CD4-positive, alpha-beta T cell (primary cell): ENCODE measurements at regions not wholly inside any gene's neighbourhood (a gene's known extent, or its start where the extent isn't known, plus 50 kb on each side); places are given as distances from the start of the nearest gene placed in this dataset.
"Not testable (repeated sequence)": the region's sequence is repeated elsewhere in the genome, so short reads cannot be mapped to it uniquely, and the experiment has no call there.

Source experiments
- ATAC-seq: fragments of 200-7000 bp; cut with Tn5 transposase; one replicate; pipeline ENCODE4 v1.10.0; 2022; ENCODE audit warnings: mild to moderate bottlenecking; ENCODE audit not compliant: poor library complexity
- CTCF ChIA-PET: fragments of 350-600 bp; sonication (Branson Sonifier 250); formaldehyde crosslinking; loops from one replicate; lab custom pipeline; 2021; ENCODE audit warnings: antibody characterized with exemption, inconsistent platforms; lab: Charles Lee
- POLR2A ChIA-PET: fragments of 350-600 bp; sonication (Branson Sonifier 250); formaldehyde crosslinking; loops from one replicate; lab custom pipeline; 2021; ENCODE audit warnings: antibody characterized with exemption, inconsistent platforms; lab: Charles Lee
- DNase-seq, 14 experiments: peaks; one replicate each; pipeline ENCODE4 v3.0.0-alpha.2; 2013 to 2020; ENCODE audit warnings: mixed read lengths in 2 of 14
- H3K27ac ChIP-seq, 2 donors: one replicate each; pipeline versions ENCODE4 v1.5.1 to v1.7.0; 2013; ENCODE audit warnings: low read length in 2 of 2, low read depth in 1 of 2, mild to moderate bottlenecking in 1 of 2
- H3K27me3 ChIP-seq, 2 experiments: 1 replicate in 1 of 2; 2 replicates in 1 of 2; pipeline versions ENCODE4 v1.6.1 to v1.7.0; 2013; ENCODE audit warnings: low read length in 2 of 2, control low read depth in 1 of 2, mild to moderate bottlenecking in 1 of 2, moderate library complexity in 1 of 2; ENCODE audit not compliant: insufficient read depth in 2 of 2, control insufficient read depth in 1 of 2
- H3K36me3 ChIP-seq: one replicate; pipeline ENCODE4 v1.6.1; 2013; ENCODE audit warnings: low read length, control low read depth; ENCODE audit not compliant: insufficient read depth
- H3K4me1 ChIP-seq: one replicate; pipeline ENCODE4 v1.6.1; 2013; ENCODE audit warnings: low read length, control low read depth; ENCODE audit not compliant: insufficient read depth
- H3K4me3 ChIP-seq: one replicate; pipeline ENCODE4 v1.5.1; 2013; ENCODE audit warnings: mild to moderate bottlenecking, low read length, moderate library complexity
- H3K9me3 ChIP-seq, 2 experiments: 1 replicate in 1 of 2; 2 replicates in 1 of 2; pipeline versions ENCODE4 v1.6.1 to v1.7.0; 2013; ENCODE audit warnings: low read length in 2 of 2, mild to moderate bottlenecking in 2 of 2, control low read depth in 1 of 2, moderate library complexity in 1 of 2; ENCODE audit not compliant: control insufficient read depth in 1 of 2, insufficient read depth in 1 of 2
- H3K27ac Mint-ChIP-seq: one replicate; pipeline ENCODE4 v1.8.0; 2020; ENCODE audit warnings: mixed read lengths
- H3K27me3 Mint-ChIP-seq: one replicate; pipeline ENCODE4 v1.8.0; 2021; ENCODE audit warnings: mixed read lengths
- H3K36me3 Mint-ChIP-seq: one replicate; pipeline ENCODE4 v1.8.0; 2021; ENCODE audit warnings: low read depth, mixed read lengths
- H3K4me1 Mint-ChIP-seq: one replicate; pipeline ENCODE4 v1.8.0; 2021; ENCODE audit warnings: low read depth, mixed read lengths
- H3K4me3 Mint-ChIP-seq: one replicate; pipeline ENCODE4 v1.8.0; 2020; ENCODE audit warnings: mild to moderate bottlenecking, mixed read lengths
- H3K9me3 Mint-ChIP-seq: one replicate; pipeline ENCODE4 v1.8.0; 2020; ENCODE audit warnings: mixed read lengths
- intact Hi-C, 2 experiments: fragments of 100-400 bp; cut with DNase I in 1 of 2; cut with micrococcal nuclease in 1 of 2; formaldehyde crosslinking; loops; one replicate each; pipeline versions ENCODE4 v1.15.1 to v1.9.0; 2023 to 2025; cut with DNase I, micrococcal nuclease
- TF ChIP-seq, protein P1 (sequence below): fragments of 200-600 bp; IDR thresholded peaks from one replicate; pipeline ENCODE4 v1.8.0; 2022; ENCODE audit warnings: antibody characterized with exemption, mild to moderate bottlenecking

DNA sequence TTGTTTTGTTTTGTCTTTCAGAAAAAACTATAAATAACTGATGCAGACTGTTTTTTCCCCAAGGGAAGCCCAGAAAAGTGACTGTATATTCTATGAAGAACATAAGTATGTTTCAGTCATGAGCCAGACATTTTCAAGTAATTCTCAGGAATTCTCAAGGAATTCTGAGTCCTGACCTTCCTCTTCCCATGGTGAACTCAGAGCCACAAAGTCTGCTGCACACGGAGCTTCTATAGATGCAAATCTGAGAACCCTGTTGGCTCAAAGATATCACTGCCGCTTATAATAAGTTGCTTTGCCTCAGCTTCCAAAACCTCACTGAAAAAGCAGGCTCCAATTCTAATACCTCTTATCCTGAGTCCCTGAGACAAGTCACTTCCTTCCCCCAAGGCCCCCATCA lies 418.5 kb upstream of the RUNX1 start:
- Mint-ChIP-seq H3K4me3 (no peak overlapping the region), H3K27ac (no peak overlapping the region), H3K9me3 (peaks cover 4% of the 10 kb centered on the region), H3K4me1 (no peaks in the 10 kb centered on the region), H3K27me3 (no peaks in the 10 kb centered on the region), H3K36me3 (no peaks in the 10 kb centered on the region)
- Histone ChIP-seq H3K4me1 (no peaks in the 10 kb centered on the region), H3K27ac (no peak overlapping the region), H3K27me3 (no peaks in the 10 kb centered on the region), H3K9me3 (peaks cover 0 to 4% of the 10 kb centered on the region in 2 experiments), H3K36me3 (no peaks in the 10 kb centered on the region), H3K4me3 (no peak overlapping the region)
- ChIA-PET CTCF (no interaction called here), POLR2A (no interaction called here)
- TF ChIP-seq, protein P1, sequence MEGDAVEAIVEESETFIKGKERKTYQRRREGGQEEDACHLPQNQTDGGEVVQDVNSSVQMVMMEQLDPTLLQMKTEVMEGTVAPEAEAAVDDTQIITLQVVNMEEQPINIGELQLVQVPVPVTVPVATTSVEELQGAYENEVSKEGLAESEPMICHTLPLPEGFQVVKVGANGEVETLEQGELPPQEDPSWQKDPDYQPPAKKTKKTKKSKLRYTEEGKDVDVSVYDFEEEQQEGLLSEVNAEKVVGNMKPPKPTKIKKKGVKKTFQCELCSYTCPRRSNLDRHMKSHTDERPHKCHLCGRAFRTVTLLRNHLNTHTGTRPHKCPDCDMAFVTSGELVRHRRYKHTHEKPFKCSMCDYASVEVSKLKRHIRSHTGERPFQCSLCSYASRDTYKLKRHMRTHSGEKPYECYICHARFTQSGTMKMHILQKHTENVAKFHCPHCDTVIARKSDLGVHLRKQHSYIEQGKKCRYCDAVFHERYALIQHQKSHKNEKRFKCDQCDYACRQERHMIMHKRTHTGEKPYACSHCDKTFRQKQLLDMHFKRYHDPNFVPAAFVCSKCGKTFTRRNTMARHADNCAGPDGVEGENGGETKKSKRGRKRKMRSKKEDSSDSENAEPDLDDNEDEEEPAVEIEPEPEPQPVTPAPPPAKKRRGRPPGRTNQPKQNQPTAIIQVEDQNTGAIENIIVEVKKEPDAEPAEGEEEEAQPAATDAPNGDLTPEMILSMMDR = no peak
- DNase-seq (no peak), ATAC-seq (no peak)
- intact Hi-C loops = no loop called here

DNA sequence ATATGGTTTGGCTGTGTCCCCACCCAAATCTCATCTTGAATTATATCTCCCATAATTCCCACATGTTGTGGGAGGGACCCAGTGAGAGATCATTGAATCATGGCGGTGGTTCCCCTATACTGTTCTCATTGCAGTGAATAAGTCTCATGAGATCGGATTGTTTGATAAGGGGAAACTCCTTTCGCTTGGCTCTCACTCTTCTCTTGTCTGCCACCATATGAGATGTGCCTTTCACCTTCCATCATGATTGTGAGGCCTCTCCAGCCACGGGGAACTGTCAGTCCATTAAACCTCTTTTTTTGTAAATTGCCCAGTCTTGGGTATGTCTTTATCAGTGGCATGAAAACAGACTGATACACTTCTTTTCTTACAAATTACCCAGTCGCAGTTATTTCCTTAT lies 417.6 kb upstream of the RUNX1 start:
- H3K4me3 Mint-ChIP-seq, H3K4me1 ChIP-seq, H3K27me3 ChIP-seq, H3K9me3 Mint-ChIP-seq, POLR2A ChIA-PET, H3K9me3 ChIP-seq, ATAC-seq, H3K27ac Mint-ChIP-seq, intact Hi-C loops, DNase-seq, H3K27ac ChIP-seq, CTCF ChIA-PET, H3K36me3 Mint-ChIP-seq, H3K4me3 ChIP-seq, H3K36me3 ChIP-seq, H3K27me3 Mint-ChIP-seq, H3K4me1 Mint-ChIP-seq: not testable (repeated sequence)

DNA sequence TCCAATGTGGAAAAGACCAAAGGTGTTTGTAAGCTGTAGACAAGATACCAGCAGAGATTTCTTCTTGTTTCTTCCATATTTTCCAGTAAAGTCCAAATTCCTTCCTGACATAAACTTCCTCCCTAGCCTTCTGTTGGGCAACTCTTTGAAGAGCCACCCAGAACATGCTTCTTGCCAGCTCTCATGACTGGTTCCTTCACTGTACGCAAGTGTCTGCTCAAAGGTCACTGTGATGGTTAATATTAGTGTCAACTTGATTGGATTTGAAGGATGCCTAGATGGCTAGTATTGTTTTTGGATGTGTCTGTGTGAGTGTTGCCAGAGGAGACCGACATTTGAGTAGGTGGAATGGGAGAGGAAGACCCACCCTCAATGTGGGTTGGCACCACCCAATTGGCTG lies 416.6 kb upstream of the RUNX1 start:
- peaks cover 4% of the 10 kb centered on the region for H3K9me3 Mint-ChIP-seq
- H3K27ac ChIP-seq = no peak overlapping the region
- no peaks in the 10 kb centered on the region for H3K27me3 ChIP-seq
- H3K4me1 ChIP-seq = no peaks in the 10 kb centered on the region
- H3K4me1 Mint-ChIP-seq = no peaks in the 10 kb centered on the region
- H3K4me3 ChIP-seq = no peak overlapping the region
- no peaks in the 10 kb centered on the region for H3K36me3 ChIP-seq
- TF ChIP-seq, protein P1 = no peak
- H3K36me3 Mint-ChIP-seq = no peaks in the 10 kb centered on the region
- intact Hi-C loops = no loop called here
- H3K9me3 ChIP-seq = peaks cover 0 to 4% of the 10 kb centered on the region in 2 experiments
- ATAC-seq (no peak), DNase-seq (no peak)
- no peaks in the 10 kb centered on the region for H3K27me3 Mint-ChIP-seq
- CTCF ChIA-PET = no interaction called here
- H3K4me3 Mint-ChIP-seq = no peak overlapping the region
- H3K27ac Mint-ChIP-seq = no peak overlapping the region
- POLR2A ChIA-PET = no interaction called here

DNA sequence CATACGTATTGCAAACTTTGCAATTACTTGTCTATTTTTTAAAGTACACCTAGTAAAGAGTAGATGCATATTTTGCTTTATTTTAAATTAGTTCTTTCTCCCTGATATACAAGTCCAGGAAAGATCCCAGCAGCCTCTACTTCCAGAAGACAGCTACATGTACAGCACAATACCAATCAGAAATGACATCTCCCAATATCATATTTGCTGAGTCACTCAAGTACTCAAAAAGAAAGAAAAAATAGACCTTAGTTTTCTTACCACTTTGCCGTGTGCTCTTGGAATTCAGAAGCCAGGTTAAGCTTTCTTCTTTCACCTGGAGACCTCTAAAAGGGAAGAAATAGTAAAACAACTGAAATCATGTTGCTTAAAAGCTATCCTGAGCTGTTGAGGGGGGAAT lies 412.6 kb upstream of the RUNX1 start:
- H3K9me3 ChIP-seq = no peaks in the 10 kb centered on the region
- no peak overlapping the region for H3K27ac Mint-ChIP-seq
- H3K4me1 ChIP-seq = no peaks in the 10 kb centered on the region
- H3K27me3 ChIP-seq = no peaks in the 10 kb centered on the region
- ATAC-seq = no peak
- TF ChIP-seq, protein P1 = no peak
- no peaks in the 10 kb centered on the region for H3K4me1 Mint-ChIP-seq
- ChIA-PET POLR2A (no interaction called here), CTCF (no interaction called here)
- no peak overlapping the region for H3K27ac ChIP-seq
- intact Hi-C loops = no loop called here
- no peaks in the 10 kb centered on the region for H3K36me3 ChIP-seq
- H3K4me3 Mint-ChIP-seq = no peak overlapping the region
- DNase-seq = no peak
- no peaks in the 10 kb centered on the region for H3K27me3 Mint-ChIP-seq
- H3K4me3 ChIP-seq = no peak overlapping the region
- peaks cover under 1% of the 10 kb centered on the region for H3K9me3 Mint-ChIP-seq
- no peaks in the 10 kb centered on the region for H3K36me3 Mint-ChIP-seq
